GOT3 (cell line): ENCODE measurements at regions not wholly inside any gene's neighbourhood (a gene's known extent, or its start where the extent isn't known, plus 50 kb on each side); places are given as distances from the start of the nearest gene placed in this dataset.

Source experiments
- DNase-seq: peaks from one replicate; lab custom pipeline; 2025; ENCODE audit warnings: mixed read lengths; lab: John Stamatoyannopoulos, UW

- DNase-seq, result no peak
These were observed 70.1 kb upstream of the MPHOSPH6 start for GRCh38 chr16:82240111-82240510.

DNA sequence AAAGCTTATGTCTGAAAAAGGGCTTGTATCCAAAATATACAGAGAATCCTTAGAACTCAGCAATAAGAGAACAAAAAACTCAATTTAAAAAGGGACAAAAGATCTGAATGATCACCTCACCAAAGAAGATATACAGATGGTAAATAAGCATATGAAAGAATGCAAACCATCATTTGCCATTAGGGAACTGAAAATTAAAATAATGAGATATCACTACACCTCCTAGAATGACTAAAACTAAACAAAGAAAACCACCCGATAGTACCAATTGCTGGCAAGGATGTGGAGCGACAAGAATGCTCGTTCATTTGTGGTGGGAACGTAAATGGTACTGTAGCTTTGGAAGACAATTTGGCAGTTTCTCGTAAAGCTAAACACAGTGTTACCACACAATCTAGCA, 66.9 kb upstream of the MPHOSPH6 start:
- no peak for DNase-seq

GRCh38 chr16:82236415-82236814, 66.4 kb upstream of the MPHOSPH6 start:
- no peak for DNase-seq

- DNase-seq, result no peak
These were observed 62.8 kb upstream of the MPHOSPH6 start for GRCh38 chr16:82232806-82233205.

- no peak for DNase-seq
These were observed 61.2 kb upstream of the MPHOSPH6 start for GRCh38 chr16:82231008-82231787.

GRCh38 chr16:82229800-82230619, 60.0 kb upstream of the MPHOSPH6 start:
- peak; percentile 31 for DNase-seq

GRCh38 chr16:82226327-82226726, 56.3 kb upstream of the MPHOSPH6 start:
- no peak for DNase-seq

- DNase-seq, result no peak
These were observed 54.8 kb upstream of the MPHOSPH6 start for GRCh38 chr16:82224821-82225220.

GRCh38 chr16:82220541-82220940, 50.5 kb upstream of the MPHOSPH6 start:
- no peak for DNase-seq
